ENCODE measurements at regions not wholly inside any gene's neighbourhood (a gene's known extent, or its start where the extent isn't known, plus 50 kb on each side); places are given as distances from the start of the nearest gene placed in this dataset.

- TF ChIP-seq ZNF337 (CRISPR knock-in tag; IDR thresholded peaks at IDR 0.05; ENCODE audit: borderline replicate concordance, low read depth) (no peak), ZNF878 (CRISPR knock-in tag; IDR thresholded peaks at IDR 0.05) (no peak), PRPF4 (IDR thresholded peaks at IDR 0.05; ENCODE audit: low read depth, low read length, poor library complexity, severe bottlenecking) (no peak), THYN1 (CRISPR knock-in tag; IDR thresholded peaks at IDR 0.05; ENCODE audit: borderline replicate concordance, low read depth) (no peak), PAXIP1 (CRISPR knock-in tag; conservative IDR thresholded peaks at IDR 0.05) (no peak), ZFP36 (IDR thresholded peaks at IDR 0.05; ENCODE audit: borderline replicate concordance, low read depth, low read length, partially characterized antibody) (no peak), DPF2 (CRISPR knock-in tag; IDR thresholded peaks at IDR 0.05; ENCODE audit: borderline replicate concordance, low read depth) (no peak), ZNF891 (CRISPR knock-in tag; IDR thresholded peaks at IDR 0.05) (no peak), ZNF431 (CRISPR knock-in tag; IDR thresholded peaks at IDR 0.05; ENCODE audit: borderline replicate concordance, low read depth) (peak; percentile 49; the same call in 1 of the 2 replicates), SKIL (CRISPR knock-in tag; IDR thresholded peaks at IDR 0.05; ENCODE audit: borderline replicate concordance) (0 out of 2 replicates have a peak, but pooled peaks have one; percentile 45), THAP9 (CRISPR knock-in tag; IDR thresholded peaks at IDR 0.05; ENCODE audit: borderline replicate concordance) (no peak), JDP2 (CRISPR knock-in tag; IDR thresholded peaks at IDR 0.05; ENCODE audit: borderline replicate concordance) (no peak), CHCHD3 (CRISPR knock-in tag; IDR thresholded peaks at IDR 0.05) (no peak), PHF21A (CRISPR knock-in tag; IDR thresholded peaks at IDR 0.05) (no peak), ZNF44 (CRISPR knock-in tag; IDR thresholded peaks at IDR 0.05) (no peak)
These were observed 166.9 kb downstream of the TOMM20 start (continued) for GRCh38 chr1:234961456-234962339.
